GM12892 (cell line): ENCODE measurements at regions not wholly inside any gene's neighbourhood (a gene's known extent, or its start where the extent isn't known, plus 50 kb on each side); places are given as distances from the start of the nearest gene placed in this dataset.

ENCODE experiments used
- POLR2A ChIP-seq: IDR thresholded peaks from 2 replicates; pipeline ENCODE4 v1.6.1; 2011; ENCODE audit warnings: low read depth, low read length, control low read depth
- POLR2AphosphoS5 ChIP-seq: IDR thresholded peaks from 2 replicates; pipeline ENCODE4 v1.6.1; 2011; ENCODE audit warnings: low read depth, low read length, control low read depth

DNA sequence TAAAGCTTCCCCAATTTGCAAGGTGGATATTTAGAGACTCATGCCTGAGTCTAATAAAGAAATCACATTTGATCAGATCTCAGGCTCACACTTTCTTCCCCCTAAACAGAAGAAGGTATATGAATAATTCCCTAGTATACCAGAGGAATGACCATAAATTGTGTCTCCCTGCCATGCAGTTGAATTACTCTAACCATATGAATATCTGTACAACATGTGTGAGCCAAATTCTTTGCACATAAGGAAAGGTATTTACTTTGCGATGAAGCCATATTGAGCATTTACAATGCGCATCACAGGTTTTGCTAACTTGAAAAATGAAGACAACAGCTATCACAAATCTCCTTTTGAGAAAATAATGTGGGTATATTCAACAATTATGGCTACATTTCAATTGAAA lies 479.4 kb downstream of the NR2F1-AS1 start:
- no peak for TF ChIP-seq POLR2AphosphoS5
- TF ChIP-seq POLR2A, result no peak
